ENCODE measurements at regions not wholly inside any gene's neighbourhood (a gene's known extent, or its start where the extent isn't known, plus 50 kb on each side); places are given as distances from the start of the nearest gene placed in this dataset.

- DNase-seq = no peak
Measured at GRCh38 chr2:19028587-19029375, 329.6 kb downstream of the OSR1 start.

DNA sequence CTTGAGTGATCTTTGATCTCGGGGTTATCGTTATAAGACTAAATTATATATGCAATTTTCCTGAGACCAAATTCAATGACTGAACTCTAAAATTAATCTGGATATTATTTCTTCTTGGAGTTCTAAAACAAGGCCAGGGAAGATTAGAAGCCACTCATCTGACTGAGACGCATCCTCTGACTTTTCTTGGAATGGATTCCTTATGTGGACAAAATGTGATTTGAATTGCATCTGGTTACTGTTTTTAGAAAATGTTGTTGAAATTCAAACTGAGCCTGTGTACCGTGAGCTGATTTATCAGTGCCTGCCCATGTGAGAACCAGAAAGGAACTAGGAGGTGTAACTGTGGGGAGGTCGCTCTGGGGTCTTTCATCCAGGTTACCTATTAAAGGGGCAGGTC, 330.8 kb downstream of the OSR1 start:
- no peak for DNase-seq

DNA sequence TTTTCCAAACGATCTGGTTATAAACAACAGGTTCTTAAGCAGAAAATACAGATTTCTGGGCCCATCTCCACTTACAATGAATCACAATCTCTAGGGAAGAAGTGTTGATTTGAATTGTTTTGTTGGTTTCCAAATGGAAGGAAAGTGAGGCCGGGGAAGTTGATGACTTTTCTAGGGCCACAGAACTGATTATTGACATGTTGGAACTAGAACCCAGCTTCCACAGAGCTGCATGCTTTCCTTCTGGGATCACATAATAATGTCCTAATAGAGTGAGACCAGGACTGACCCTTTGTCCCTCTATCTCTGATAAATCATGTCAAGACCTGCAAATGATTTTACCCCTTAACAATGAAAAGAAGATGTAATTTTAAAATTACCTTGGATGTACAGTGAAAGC, 332.2 kb downstream of the OSR1 start:
- no peak for DNase-seq

GRCh38 chr2:19022334-19022733, 336.1 kb downstream of the OSR1 start:
- DNase-seq = no peak

- DNase-seq = peak; percentile 63
Measured at GRCh38 chr2:19021721-19022120, 336.7 kb downstream of the OSR1 start.

DNA sequence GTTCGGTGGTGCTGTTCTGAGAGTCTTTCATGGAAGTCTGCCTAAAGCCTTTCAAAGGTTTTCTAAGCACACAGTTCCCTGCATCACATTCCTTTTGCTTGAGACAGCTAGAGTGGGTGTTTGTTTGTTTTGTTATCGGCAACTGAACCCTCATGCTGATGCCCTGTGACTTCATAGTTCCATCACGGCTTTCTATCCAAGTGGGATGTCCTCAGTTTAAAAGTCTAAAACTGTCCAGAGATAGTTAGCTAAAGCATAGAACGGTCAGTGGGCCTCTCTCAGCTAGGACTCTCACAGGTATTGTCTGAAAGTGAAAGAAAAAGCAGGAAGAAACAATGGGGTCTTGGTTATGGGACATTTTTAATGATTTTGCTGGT, 337.3 kb downstream of the OSR1 start:
- DNase-seq = peak; percentile 78

DNA sequence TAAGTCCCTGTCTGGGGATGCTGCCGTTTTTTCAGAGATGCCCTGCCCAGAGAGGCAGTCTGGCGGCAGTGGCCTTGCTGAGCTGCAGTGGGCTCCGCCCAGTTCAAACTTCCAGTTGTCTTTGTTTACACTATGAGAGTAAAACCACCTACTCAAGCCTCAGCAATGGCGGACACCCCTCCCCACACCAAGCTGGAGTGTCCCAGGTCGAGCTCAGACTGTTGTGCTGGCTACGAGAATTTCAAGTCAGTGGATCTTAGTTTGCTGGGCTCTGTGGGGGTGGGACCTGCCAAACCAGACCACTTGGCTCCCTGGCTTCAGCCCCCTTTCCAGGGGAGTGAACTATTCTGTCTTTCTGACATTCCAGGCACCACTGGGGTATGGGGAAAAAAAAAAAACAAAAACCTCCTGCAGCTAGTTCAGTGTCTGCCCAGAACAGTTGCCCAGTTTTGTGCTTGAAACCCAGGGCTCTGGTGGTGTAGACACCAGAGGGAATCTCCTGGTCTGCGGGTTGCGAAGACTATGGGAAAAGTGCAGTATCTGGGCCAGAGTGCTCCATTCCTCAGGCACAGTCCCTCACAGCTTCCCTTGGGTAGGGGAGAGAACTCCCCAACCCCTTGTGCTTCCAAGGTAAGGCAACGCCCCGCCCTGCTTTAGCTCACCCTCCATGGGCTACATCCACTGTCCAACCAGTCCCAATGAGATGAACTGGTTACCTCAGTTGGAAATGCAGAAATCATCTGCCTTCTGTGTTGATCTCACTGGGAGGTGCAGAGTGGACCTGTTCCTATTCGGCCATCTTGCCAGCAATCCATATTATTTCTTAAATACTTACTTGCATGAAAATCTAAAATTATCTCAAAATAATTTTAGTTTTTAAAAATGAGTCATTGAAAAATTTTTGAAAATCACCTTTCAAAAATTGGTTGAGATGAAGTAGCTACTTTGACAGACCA, 338.0 kb downstream of the OSR1 start:
- DNase-seq = no peak

- DNase-seq = no peak
Measured at GRCh38 chr2:19009510-19009909, 348.9 kb downstream of the OSR1 start.

- no peak for DNase-seq
Measured at GRCh38 chr2:19003554-19003953, 354.9 kb downstream of the OSR1 start.

DNA sequence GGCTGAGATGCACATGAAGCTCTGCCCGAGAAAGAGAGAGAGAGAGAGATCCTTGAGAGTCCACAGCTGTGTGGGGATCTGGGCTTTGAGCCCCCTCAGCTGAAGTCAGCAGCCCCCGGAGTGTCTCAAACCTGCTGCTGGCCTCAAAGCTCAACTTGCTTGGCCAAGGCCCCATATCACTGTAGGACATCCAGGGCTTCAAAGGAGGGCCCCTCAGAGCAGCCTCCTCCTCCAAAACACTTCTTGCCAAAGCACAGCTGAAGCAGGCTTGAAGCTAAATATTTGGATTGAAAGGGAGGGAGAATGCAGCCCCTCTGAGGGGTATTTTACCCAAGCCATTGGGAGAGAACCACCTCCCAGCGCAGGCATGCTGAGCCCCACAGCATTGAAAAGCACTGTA, 357.6 kb downstream of the OSR1 start:
- no peak for DNase-seq

DNA sequence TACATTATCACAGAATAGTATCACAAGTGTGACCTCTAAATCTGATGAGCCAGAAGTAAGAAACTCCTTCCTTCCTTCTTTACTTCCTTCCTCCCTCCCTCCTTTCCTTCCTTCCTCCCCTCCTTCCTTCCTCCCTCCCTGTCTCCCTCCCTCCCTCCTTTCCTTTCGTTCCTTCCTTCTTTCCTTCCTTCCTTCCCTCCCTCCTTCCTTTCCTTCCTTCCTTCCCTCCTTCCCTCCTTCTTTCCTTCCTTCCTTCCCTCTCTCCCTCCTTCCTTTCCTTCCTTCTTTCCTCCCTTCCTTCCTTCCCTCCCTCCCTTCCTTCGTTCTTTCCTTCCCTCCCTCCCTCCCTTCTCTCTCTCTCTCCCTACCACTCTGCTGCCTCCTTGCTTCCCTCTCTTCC, 359.2 kb downstream of the OSR1 start:
- no peak for DNase-seq

- no peak for DNase-seq
Measured at GRCh38 chr2:18998491-18998890, 359.9 kb downstream of the OSR1 start.

- no peak for DNase-seq
Measured at GRCh38 chr2:18993756-18994338, 364.6 kb downstream of the OSR1 start.

DNA sequence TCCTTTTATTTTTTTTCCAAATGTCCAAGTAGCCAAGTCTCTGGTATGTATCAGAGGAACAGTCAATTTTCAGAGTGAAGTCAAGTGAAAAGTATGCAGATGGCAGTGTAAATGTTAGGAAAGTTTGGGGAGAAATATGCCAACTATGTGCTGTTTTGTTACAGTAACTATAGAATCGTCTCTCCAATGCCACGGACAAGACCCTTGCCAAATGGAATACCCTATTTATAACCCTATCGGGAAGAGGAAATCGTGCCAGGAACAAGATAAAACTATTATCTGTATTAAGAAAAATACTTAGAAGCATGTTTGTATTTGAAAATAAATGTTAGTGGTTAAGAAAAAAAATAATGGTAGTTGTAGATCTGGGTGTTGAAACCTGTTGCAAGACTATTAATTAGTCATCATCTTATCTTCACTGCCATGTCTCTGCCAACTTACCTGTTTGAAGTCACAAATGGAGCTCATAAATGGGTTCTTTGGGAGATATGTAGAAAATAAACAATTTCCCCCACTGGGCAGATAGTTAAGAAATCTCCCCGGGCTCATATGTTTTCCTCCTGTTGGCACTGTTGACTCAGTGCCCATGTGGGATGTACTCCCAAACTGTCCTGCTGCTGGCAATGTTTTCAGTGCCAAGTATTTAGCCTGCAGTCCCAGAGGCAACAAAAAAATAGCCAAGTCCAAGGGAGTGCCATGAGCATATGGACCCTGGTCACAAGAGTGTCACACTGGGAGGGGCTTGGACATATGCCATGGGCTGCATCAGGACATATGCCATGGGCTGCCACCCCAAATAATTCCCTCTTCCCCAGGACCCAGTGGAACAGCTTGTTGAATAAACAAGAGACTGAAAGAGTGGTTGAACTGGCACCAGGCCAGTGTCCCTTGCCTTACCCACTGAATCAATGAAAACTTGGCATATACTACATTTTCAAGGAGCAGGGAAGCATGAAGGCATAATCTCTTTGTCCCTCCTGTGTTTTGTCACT, 366.9 kb downstream of the OSR1 start:
- DNase-seq = peak; percentile 18

GRCh38 chr2:18988631-18989232, 369.7 kb downstream of the OSR1 start:
- no peak for DNase-seq

DNA sequence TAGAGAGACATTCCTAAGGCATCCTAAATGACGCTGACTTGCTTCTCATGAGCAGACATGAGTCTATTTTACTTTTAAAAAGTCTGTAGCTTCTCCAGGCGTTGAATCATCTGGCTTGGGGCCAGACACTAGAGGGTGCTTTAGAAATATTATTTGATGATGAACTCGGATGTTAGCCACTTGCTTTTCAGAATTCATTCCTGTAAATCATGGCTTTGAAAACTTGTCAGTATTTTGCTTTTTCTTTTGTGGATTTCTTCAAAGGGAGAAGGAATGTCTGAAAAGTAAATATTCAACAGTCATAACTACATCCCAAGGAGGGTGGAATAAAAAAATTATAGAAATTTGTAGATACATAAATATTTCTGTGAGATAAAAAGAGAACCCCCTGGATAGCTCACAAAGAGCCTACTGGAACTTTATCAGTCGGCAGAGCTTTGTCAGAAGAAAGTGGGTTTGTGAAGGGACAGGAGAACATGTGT, 370.8 kb downstream of the OSR1 start:
- DNase-seq = peak; percentile 91

DNA sequence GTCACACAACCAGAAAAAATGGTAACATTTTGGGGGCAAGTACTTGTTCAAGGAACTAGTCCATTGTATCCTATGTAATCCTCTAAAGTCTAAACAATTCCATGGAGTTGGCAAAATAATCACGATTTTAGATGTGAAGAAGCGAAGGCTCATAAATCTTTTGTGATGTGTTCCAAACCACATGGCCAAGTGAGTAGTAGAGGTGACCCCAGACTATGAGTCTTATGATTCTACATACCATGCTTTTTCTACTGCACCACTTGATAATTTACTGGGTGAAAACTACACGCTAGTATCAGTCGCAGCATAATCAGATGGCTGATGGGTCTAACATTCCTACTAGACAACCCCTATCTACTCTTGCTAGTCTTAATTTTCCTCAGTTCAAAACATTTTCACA, 371.4 kb downstream of the OSR1 start:
- DNase-seq = no peak

- no peak for DNase-seq
Measured at GRCh38 chr2:18986046-18986445, 372.4 kb downstream of the OSR1 start.

DNA sequence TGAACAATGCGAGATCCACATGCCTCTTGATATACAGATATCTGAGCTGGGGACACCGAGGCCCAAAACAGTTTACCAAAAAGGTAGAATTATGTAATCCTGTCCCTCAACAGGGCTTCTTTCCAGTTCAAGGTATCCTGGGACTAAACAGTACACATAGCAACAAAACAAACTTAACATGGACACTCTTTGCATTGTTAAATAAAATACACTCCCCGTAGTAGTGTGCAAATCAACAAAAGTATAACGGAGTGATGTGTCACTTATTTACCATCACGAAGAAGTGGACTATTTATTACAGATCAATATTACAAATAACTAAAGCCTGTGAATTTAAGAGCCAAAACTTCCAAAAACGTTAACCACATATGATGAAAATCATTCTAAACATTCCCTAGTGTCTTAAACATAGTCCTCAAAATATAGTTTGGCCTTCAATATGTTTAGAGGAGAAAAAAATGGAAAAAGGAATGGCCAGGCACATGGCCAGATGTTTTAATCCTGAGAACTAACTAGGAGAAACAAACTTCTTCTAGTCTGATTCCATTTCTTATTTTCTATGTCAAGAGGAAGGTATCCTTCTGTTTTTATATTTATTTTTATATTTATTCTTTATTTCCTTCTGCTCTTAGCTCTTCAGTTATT, 377.5 kb downstream of the OSR1 start:
- DNase-seq = no peak

- no peak for DNase-seq
Measured at GRCh38 chr2:18980104-18980785, 378.2 kb downstream of the OSR1 start.

DNA sequence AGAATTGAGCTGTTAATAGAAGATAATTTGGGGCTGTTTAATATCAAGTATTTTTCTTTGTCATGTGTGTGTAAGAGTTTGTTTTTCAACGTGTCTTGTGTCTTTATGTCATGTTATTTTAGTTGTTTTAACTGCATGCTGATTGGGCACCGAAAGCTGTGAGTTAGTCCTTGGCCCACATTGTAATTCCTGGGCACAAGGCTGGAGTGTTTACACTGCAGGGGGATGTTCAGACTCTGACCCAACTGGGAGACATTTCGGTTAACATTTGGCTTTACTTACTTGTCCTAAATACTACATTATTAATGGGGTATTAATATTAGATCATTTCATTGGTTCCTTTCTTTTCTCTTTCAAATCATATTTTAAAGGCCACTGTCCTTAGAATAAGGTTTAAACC, 381.0 kb downstream of the OSR1 start:
- DNase-seq = no peak
